WTC11 (cell line): ENCODE measurements at regions not wholly inside any gene's neighbourhood (a gene's known extent, or its start where the extent isn't known, plus 50 kb on each side); places are given as distances from the start of the nearest gene placed in this dataset.

Experiments
- ATF6 ChIP-seq: sonication (generic); formaldehyde crosslinking; IDR thresholded peaks from 2 replicates; pipeline ENCODE4 v1.8.1; 2023; ENCODE audit warnings: mild to moderate bottlenecking, missing genetic modification reagents
- CREM ChIP-seq: sonication (generic); formaldehyde crosslinking; IDR thresholded peaks from 2 replicates; pipeline ENCODE4 v1.8.1; 2022; ENCODE audit warnings: mild to moderate bottlenecking, missing genetic modification reagents, moderate library complexity
- CTCF ChIP-seq: fragments of 200-600 bp; IDR thresholded peaks from 2 replicates; pipeline ENCODE4 v1.8.0; 2022; ENCODE audit warnings: antibody characterized with exemption
- E2F5 ChIP-seq: sonication (generic); formaldehyde crosslinking; IDR thresholded peaks from 2 replicates; pipeline ENCODE4 v1.8.1; 2022; ENCODE audit warnings: mild to moderate bottlenecking, moderate library complexity, missing genetic modification reagents
- FOXP4 ChIP-seq: sonication (generic); formaldehyde crosslinking; IDR thresholded peaks from 2 replicates; pipeline ENCODE4 v1.8.0; 2022; ENCODE audit warnings: mild to moderate bottlenecking, missing genetic modification reagents
- HMGA2 ChIP-seq: fragments of 250-450 bp; sonication (Bioruptor Pico); IDR thresholded peaks from 2 replicates; pipeline ENCODE4 v1.4.0; 2021; ENCODE audit warnings: mild to moderate bottlenecking, moderate library complexity
- MLX ChIP-seq: sonication (generic); formaldehyde crosslinking; IDR thresholded peaks from 2 replicates; pipeline ENCODE4 v1.8.1; 2023; ENCODE audit warnings: mild to moderate bottlenecking, missing genetic modification reagents, moderate library complexity
- MXD4 ChIP-seq: fragments of 250-450 bp; sonication (Bioruptor Pico); IDR thresholded peaks from 2 replicates; pipeline ENCODE4 v1.8.0; 2021; ENCODE audit warnings: mild to moderate bottlenecking, moderate library complexity, borderline replicate concordance
- PRDM15 ChIP-seq: sonication (generic); formaldehyde crosslinking; IDR thresholded peaks from 2 replicates; pipeline ENCODE4 v1.8.0; 2022; ENCODE audit warnings: missing genetic modification reagents
- SP1 ChIP-seq: sonication (generic); formaldehyde crosslinking; conservative IDR thresholded peaks from 2 replicates; pipeline ENCODE4 v1.8.1; 2022; ENCODE audit warnings: missing genetic modification reagents
- TCF7 ChIP-seq: sonication (generic); formaldehyde crosslinking; IDR thresholded peaks from 2 replicates; pipeline ENCODE4 v1.8.0; 2022; ENCODE audit warnings: mild to moderate bottlenecking, low read depth, missing genetic modification reagents, moderate library complexity
- TEAD4 ChIP-seq: sonication (generic); formaldehyde crosslinking; IDR thresholded peaks from 2 replicates; pipeline ENCODE4 v1.8.0; 2022; ENCODE audit warnings: mild to moderate bottlenecking, missing genetic modification reagents
- USF1 ChIP-seq: sonication (generic); formaldehyde crosslinking; IDR thresholded peaks from 2 replicates; pipeline ENCODE4 v1.8.0; 2022; ENCODE audit warnings: mild to moderate bottlenecking, missing genetic modification reagents

GRCh38 chr1:241443561-241443960 lies 76.0 kb downstream of the FH start:
- TF ChIP-seq MLX (CRISPR knock-in tag) (no peak), ATF6 (CRISPR knock-in tag) (no peak), HMGA2 (CRISPR knock-in tag) (no peak), TCF7 (CRISPR knock-in tag) (no peak), CTCF (no peak), E2F5 (no peak), PRDM15 (CRISPR knock-in tag) (no peak), CREM (CRISPR knock-in tag) (no peak), USF1 (no peak), FOXP4 (CRISPR knock-in tag) (no peak), TEAD4 (CRISPR knock-in tag) (no peak), MXD4 (no peak), SP1 (CRISPR knock-in tag) (no peak)
